Stimulated activated CD8-positive, alpha-beta memory T cell treated with anti-CD3 and anti-CD28 coated beads, Interleukin-15, amount 100 ng/mL, for 4 hours (primary cell): ENCODE measurements at regions not wholly inside any gene's neighbourhood (a gene's known extent, or its start where the extent isn't known, plus 50 kb on each side); places are given as distances from the start of the nearest gene placed in this dataset.
"Not testable (repeated sequence)": the region's sequence is repeated elsewhere in the genome, so short reads cannot be mapped to it uniquely, and the experiment has no call there.

Experiments
- DNase-seq, 2 donors: peaks; one replicate each; pipeline ENCODE4 v3.0.0-alpha.2; 2020; ENCODE audit warnings: low read depth in 2 of 2

- DNase-seq, result not testable (repeated sequence)
These were observed 84.7 kb downstream of the METTL2B start for GRCh38 chr7:128561116-128561722.

- DNase-seq, result not testable (repeated sequence)
These were observed 86.2 kb downstream of the METTL2B start for GRCh38 chr7:128562795-128563194.

- not testable (repeated sequence) for DNase-seq
These were observed 87.7 kb downstream of the METTL2B start for GRCh38 chr7:128564123-128564700.

GRCh38 chr7:128564932-128565864, 88.7 kb downstream of the METTL2B start:
- not testable (repeated sequence) for DNase-seq

GRCh38 chr7:128575277-128575676, 96.8 kb upstream of the GARIN1A start:
- not testable (repeated sequence) for DNase-seq

GRCh38 chr7:128576953-128577352, 95.1 kb upstream of the GARIN1A start:
- DNase-seq, result not testable (repeated sequence)

- not testable (repeated sequence) for DNase-seq
These were observed 92.2 kb upstream of the GARIN1A start for GRCh38 chr7:128579843-128580242.

- DNase-seq, result not testable (repeated sequence)
These were observed 91.0 kb upstream of the GARIN1A start for GRCh38 chr7:128581100-128581499.

- not testable (repeated sequence) for DNase-seq
These were observed 90.1 kb upstream of the GARIN1A start for GRCh38 chr7:128581825-128582561.

GRCh38 chr7:128586715-128587114, 85.4 kb upstream of the GARIN1A start:
- not testable (repeated sequence) for DNase-seq

- no peak for DNase-seq
These were observed 80.4 kb upstream of the GARIN1A start for GRCh38 chr7:128591705-128592104.

GRCh38 chr7:128592209-128592608, 79.9 kb upstream of the GARIN1A start:
- not testable (repeated sequence) for DNase-seq

GRCh38 chr7:128594061-128594460, 78.0 kb upstream of the GARIN1A start:
- not testable (repeated sequence) for DNase-seq

- not testable (repeated sequence) for DNase-seq
These were observed 75.6 kb upstream of the GARIN1A start for GRCh38 chr7:128596336-128597128.

- DNase-seq, result not testable (repeated sequence)
These were observed 73.1 kb upstream of the GARIN1A start for GRCh38 chr7:128598946-128599345.

GRCh38 chr7:128608678-128609421, 63.2 kb upstream of the GARIN1A start:
- DNase-seq, result peak in 1 of 2 donors; percentile 21

- DNase-seq, result not testable (repeated sequence)
These were observed 58.7 kb upstream of the GARIN1A start for GRCh38 chr7:128613366-128613765.

GRCh38 chr7:128614812-128615211, 57.3 kb upstream of the GARIN1A start:
- not testable (repeated sequence) for DNase-seq

- DNase-seq, result not testable (repeated sequence)
These were observed 55.3 kb upstream of the GARIN1A start for GRCh38 chr7:128616799-128617198.
